OCI-LY1 (cell line): ENCODE measurements at regions not wholly inside any gene's neighbourhood (a gene's known extent, or its start where the extent isn't known, plus 50 kb on each side); places are given as distances from the start of the nearest gene placed in this dataset.

Experiments used
- CTCF ChIP-seq: fragments of 200-600 bp; sonication (generic), shearing (Covaris generic); IDR thresholded peaks from 2 replicates; pipeline ENCODE4 v1.5.1; 2017; ENCODE audit warnings: mild to moderate bottlenecking, antibody characterized with exemption, low read length, moderate library complexity, mixed read lengths
- EZH2 ChIP-seq: fragments of 200-600 bp; sonication (generic), shearing (Covaris generic); IDR thresholded peaks from 2 replicates; pipeline ENCODE4 v1.8.0; 2017; ENCODE audit warnings: borderline replicate concordance, mixed run types, mild to moderate bottlenecking, antibody characterized with exemption, low read length, moderate library complexity, mixed read lengths

DNA sequence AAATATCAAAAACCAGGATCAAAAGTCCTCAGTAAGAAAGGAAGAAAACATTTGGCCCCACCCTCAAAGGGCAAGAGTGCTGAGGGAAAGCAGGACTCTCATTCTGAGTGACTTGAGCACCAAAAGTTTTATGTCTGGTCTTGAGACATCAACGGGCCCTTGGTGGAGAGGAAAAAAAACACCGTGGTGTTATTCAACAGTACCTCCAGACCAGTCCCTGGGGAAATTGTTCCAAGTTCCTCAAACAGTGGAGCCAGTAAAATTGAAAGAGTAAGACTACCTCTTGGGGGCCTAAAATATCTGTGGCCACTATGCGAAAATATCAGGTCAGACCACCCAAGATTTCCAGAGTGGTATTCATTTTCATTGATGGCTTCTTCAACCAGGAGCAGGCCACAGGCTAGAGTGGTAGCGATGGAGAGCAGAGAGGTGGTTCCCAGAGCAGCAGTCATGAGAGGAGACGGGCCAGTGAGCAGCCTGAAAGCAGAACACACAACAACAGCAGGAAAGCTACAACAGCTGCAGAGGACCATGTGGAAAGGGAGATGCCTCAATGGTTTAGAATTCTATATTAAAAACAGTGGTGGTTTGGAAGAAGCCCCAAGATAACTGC is 63.7 kb upstream of the RPL34 start:
- TF ChIP-seq CTCF: no peak
- no peak for TF ChIP-seq EZH2
